Endothelial cell of hepatic sinusoid (primary cell): ENCODE measurements at regions not wholly inside any gene's neighbourhood (a gene's known extent, or its start where the extent isn't known, plus 50 kb on each side); places are given as distances from the start of the nearest gene placed in this dataset.

Experiments
- in situ Hi-C: cut with HindIII; loops from 2 replicates; pipeline ENCODE4 v1.10.0; 2017; ENCODE audit warnings: low sequenced_read_pairs

DNA sequence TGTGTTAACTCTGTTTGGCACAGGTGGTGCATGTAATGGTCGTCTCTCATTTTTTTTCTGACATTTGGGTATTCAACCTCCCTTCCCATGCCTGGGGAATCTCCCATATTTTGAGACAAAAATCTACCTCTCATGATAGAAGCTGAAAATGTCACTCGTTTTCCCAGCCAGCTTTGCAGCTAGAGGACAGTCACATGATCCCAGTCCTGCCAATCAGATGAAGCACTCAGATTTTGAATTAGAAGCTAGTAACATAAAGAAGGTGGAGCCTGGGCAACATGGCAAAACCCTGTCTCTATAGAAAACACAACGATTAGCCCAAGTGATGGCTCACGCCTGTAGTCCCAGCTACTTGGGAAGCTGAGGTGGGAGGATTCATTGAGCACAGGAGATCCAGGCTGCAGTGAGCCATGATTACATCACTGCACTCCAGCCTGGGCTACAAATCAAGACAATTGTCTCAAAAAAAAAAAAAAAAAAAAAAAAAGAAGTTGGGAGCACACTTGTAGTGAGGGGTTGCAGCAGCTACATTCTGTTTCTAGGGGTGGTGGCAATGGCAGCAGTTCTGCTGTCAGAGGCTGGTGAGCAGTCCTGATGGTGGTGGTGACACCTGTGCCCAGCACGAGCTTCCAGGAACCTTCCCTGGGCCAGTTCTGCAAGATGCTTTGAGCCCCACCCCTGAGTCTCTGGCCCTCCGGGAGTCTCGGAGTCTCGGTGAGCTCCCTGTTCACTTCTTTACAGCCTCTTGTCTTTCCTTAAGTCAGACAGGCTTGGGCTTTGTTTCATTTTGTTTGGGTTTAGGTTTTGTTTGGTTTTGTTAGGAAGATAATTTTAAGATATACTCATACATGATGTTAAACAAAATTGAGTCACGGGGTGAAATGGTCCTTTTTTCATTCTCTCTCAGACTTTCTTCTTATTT is 94.1 kb upstream of the KCNG1 start:
- in situ Hi-C loops: no loop called here

GRCh38 chr20:51111290-51111689 is 88.4 kb upstream of the KCNG1 start:
- in situ Hi-C loops: no loop called here

DNA sequence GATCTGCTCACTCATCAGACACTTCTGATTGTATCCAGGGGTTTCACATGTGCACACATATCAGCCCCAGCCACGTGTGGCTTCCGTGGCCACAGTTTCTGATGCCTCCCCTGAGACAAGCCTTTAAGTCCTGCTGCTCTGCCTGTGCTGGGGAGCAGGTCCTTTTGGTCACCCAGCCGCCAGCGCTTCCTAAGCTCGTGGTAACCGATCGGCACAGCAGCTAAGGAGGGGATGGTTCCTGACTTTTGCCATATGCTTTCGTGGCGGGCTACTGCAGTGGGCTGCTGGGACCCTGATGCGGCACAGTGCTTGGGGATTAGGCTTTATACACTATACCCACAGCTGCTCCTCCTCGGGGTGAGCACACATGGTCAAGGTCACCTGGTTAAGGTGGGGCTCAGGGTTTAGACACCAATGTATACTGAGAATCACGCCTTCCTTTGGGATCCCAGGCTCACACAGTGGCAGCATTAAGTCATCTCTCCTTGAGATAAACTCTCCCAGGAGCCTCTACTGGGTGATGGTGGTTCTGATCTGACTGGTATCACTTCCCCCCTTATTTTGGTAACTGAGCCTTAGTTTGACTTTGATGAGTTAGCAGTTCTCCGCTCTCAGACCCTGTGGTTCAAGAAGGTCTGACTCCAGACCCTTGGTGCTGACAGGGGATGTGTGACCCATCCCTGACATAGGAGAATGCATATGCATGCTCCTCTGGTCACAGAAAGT is 85.9 kb upstream of the KCNG1 start:
- in situ Hi-C loops: no loop called here

DNA sequence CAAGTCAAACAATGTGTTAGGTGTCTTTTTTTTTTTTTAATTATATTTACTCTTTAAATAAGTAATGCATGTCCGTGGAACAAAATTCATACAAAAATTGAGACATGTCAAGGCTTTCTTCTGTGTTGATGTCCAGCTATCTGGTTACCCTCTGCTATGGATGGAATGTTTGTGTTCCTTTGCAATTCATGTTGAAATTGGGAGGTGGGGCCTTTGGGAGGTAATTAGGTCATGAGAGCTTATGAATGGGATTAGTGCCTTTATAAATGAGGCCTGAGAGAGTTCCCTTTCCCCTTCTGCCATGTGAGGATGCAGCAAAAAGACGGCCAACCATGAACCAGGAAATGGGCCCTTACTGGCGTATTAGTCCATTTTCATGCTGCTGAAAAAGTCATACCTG is 83.1 kb upstream of the KCNG1 start:
- in situ Hi-C loops: no loop called here

- in situ Hi-C loops: loop anchor here (5.0 kb wide), 1 partner anchor 53 kb away; no protein-coding TSS in a partner anchor
Measured at GRCh38 chr20:51104960-51105920, 82.3 kb upstream of the KCNG1 start.

DNA sequence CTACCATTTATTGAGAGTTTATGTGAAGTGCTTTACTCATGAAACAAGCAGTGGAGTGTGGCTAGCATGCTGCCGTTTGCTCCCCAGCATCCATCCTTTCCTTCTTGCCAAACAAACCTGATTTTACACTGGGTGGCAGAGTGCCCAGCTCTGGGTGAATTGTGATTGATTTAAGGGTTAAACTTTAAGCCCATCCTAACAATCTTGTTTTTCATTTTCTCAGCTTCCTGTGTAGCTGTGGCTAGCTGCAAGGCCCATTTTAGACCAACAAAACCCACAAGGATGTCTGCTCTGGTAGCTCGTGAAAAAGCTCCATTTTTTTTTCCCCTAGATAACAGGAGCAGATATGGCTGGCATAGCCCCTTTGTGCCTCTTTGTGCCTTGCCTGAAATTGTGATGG is 77.7 kb upstream of the KCNG1 start:
- in situ Hi-C loops: loop anchor here (5.0 kb wide), 1 partner anchor 48 kb away; no protein-coding TSS in a partner anchor

DNA sequence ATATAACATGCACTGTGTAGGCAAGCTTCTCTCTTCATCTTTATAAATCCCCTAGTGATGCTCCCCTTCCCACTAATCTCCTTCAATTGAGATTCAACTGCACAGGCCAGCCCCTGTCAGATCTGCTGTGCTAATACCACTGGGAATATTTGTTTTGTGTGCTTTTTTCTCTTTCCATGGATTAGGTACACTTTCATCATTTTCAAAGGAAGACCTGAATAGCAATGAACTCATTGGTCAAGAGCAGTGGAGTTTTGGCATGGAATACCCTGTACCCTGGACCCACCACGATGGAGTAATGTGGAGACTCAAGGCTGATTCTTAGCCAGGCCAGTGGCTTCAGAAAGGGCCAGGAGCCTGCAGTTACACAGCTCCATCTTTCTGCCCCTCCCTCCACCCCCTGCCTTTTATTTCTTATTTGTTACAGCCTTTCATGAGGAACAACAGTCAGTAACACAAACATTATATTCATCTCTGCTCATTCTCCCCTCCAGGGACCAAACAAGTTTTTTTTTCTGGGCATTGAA is 75.4 kb upstream of the KCNG1 start:
- in situ Hi-C loops: no loop called here

DNA sequence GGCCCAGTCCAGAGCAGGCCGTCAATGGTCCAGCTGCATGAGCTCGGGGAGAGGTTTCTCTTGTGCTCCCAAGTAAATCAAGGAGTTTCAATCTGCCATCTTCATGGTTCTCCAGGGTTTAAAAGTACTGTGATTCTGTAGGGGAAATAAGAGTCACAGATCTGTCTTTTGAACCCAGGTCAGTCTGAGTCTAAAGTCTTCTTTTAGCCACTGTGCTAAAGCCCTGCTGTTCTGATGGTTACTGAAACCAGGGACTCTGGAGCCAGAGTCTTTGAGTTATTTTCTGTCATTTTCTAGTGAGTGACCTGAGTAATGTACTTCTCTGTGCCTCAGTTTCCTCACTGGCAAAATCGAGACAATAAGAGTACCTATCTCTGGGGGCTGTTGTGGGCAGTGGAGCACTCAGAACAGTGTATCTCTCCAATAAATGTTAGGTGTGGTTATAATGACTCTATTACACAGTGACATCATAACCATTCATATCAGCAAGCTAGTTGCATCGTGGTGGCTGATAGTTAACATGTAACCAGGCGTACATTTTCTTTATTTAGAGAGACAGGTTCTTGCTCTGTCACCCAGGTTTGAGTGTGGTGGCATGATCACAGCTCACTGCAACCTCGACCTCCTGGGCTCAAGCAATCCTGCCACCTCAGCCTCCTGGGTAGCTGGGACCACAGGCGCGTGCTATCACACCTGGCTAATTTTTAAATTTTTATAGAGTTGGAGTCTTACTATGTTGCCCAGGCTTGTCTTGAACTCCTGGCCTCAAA is 74.6 kb upstream of the KCNG1 start:
- in situ Hi-C loops: no loop called here

DNA sequence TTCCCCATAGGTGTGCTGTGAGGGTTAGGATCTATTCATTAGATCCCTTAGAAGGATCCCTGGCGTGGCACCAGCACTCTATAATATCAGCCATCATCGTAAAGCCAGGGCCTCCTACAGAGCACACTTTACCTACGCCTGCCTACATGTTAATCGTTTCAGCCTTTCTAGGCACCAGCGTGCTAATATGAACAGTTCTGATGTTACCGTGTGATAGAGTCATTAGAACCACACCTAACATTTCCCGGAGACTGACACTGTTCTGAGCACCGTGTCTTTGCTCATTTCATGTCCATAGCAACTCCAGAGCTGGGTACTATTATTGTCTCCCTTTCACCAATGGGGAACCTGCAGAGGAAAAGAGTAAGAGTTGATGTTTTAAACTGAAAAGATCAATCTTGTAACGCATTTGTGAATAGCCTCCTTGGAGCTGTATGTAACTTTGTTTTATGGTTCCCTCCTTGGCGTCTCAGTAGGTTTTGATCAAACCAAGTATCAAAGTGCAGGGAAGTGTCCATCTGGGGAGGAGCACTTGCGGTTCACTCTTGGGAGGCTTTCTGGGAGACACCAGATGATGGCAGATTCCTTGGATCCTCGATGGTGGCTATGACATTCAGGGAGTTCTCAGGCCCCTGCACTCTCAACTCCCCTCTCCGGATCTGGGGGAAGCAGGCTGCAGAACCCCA is 73.8 kb upstream of the KCNG1 start:
- in situ Hi-C loops: no loop called here

GRCh38 chr20:51095633-51096521 is 73.0 kb upstream of the KCNG1 start:
- in situ Hi-C loops: no loop called here

DNA sequence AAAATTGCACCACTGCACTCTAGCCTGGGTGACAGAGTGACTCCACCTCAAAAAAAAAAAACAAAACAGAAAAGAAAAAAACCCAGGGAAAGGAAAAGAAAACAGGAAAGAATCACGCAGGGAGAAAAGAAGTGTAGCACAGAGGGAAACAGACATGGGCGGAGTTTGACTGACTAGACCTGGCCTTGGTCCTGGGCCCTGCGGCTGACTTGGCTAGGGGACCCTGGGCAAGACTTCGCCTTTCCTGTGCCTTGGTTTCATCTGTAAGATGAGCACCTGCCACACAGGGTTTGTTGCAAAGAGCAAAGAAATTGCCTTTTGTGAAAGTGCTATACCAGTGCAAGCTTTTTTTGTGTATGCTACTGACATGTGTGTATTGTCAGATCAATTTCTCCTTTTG is 71.3 kb upstream of the KCNG1 start:
- in situ Hi-C loops: no loop called here

DNA sequence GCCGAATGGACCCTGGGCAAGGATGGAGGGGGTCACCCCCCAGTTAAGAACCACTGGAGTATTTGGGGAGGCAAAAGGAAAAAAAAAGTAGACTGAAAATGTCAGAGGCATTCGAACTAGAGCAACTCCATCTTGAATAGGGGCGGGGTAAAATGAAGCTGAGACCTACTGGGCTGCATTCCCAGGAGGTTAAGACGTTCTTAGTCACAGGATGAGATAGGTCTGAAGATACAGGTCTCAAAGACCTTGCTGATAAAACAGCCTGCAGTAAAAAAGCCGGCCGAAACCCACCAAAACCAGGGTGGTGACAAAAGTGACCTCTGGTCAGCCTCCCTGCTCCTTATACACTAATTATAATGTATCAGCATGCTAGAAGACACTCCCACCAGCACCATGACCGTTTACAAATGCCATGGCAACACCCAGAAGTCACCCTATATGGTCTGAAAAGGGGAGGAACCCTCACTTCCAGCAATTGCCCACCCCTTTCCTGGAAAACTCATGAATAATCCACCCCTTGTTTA is 70.4 kb upstream of the KCNG1 start:
- in situ Hi-C loops: no loop called here

DNA sequence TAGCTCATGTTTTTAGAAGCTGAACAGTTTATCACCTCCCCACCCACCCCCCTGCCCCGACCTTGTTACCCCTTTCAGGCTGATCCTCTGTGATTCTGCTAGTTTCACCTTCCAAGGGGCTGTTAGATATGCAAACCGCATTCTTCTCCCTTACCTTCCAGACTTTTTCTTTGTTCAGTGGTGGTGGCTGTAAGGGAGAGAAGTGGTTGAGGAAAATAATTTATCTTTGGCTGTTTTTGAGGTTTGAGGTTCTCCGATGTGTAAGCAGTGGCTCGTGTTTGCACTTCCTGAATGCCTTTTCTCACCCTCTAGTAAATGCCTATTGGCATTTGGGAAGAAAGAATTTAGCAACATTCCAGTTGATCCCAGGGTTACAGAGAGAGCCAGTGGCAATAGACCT is 69.4 kb upstream of the KCNG1 start:
- in situ Hi-C loops: no loop called here

DNA sequence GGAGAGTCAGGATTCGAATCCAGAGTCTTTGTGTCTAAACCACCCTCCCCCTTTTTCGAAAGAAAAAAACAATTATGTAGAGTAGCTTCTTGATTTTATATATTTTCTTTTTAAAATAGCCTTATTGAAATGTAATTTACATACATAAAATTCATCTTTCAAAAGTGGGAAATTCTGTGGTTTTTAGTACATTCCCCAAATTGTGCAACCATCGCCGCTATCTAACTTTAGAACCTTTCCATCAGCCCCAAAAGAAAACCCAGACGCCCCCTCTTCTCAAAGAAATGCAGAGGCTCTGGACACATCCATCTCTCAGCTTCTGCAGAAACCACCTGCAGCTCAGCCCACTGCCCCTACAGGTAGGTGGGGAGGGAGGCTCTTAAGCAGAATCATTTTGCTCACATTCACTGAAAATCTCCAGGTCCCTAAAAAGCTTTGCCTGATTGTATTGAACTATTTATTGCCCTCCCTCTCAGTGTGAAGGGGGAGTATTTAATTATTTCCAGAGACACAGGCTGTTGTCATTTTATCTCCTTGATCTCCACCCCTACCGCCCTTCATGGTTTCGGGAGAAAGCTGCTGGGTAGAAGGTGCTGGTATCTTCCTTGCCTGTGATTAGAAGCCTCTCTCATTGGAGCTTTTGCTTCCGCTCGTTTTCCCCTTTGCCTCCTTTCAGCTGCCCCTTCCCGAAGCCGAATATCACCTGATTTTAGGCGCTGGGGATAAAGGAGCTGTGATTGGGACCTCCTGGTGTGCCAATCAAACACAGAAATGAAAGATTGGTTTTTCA is 68.7 kb upstream of the KCNG1 start:
- in situ Hi-C loops: no loop called here

DNA sequence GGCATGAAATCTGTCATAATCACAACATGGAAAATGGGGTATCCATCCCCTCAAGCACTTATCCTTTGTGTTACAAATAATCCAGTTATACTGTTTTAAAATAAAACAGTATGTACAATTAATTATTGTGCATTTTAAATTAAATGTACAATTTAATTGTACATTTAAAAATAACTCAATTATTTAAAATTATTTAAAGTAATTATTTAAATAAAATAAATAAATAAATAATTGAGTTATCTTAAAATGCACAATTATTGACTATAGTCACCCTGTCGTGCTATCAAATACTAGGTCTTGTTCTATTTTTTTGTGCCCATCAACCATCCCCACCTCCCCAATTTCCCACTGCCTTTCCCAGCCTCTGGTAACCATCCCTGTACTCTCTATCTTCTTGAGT is 66.9 kb upstream of the KCNG1 start:
- in situ Hi-C loops: loop anchor here (5.0 to 10.0 kb wide), 2 partner anchors 67 to 85 kb away; no protein-coding TSS in a partner anchor

GRCh38 chr20:51089272-51089781 is 66.4 kb upstream of the KCNG1 start:
- in situ Hi-C loops: loop anchor here (5.0 to 10.0 kb wide), 2 partner anchors 68 to 85 kb away; no protein-coding TSS in a partner anchor

DNA sequence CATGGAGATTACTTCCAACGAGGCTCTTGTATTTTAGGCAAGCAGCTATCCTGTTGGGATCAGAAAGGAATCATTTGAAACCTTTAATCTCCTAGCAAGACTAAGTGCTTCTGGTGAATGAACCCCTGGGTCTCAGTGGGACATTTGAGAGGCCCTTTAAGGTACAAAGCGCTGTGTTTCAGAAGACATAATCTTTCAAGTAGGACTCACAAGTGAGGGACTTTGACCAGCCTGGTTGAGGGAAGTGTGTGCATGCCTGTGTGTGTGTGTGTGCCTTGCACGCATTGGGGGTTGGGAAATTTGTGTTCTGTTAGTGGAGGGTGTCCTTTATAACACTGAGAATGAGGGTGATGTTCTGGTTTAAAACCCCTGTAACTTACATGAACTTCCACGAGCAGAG is 64.4 kb upstream of the KCNG1 start:
- in situ Hi-C loops: loop anchor here (5.0 to 10.0 kb wide), 2 partner anchors 70 to 82 kb away; no protein-coding TSS in a partner anchor
